CD1c-positive myeloid dendritic cell (primary cell): ENCODE measurements at regions not wholly inside any gene's neighbourhood (a gene's known extent, or its start where the extent isn't known, plus 50 kb on each side); places are given as distances from the start of the nearest gene placed in this dataset.
A peak's percentile ranks its signal among the peaks of the same experiment; 100 is the strongest.

ENCODE experiments used
- DNase-seq: peaks from one replicate; pipeline ENCODE4 v3.0.0-alpha.2; 2016; ENCODE audit errors: extremely low spot score

DNA sequence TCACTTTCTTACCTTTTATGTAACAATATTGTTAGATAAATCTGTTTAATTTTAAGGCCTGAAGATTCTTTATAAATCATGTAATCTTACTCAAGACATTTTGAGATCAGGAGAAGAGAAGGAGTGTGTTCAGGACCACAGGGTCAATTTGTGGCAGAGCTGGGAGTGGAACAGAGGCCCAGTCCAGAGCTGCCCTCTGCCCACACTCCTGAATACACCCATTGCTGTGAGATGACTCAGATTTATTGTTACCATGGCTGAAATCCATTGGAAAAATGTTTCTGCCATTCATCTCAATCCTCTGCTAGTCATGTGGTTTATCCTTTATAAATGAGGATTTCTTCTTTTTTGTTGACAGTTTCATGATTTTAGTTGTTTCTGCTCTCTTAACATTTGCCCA is 100.5 kb upstream of the STXBP6 start:
- no peak for DNase-seq

DNA sequence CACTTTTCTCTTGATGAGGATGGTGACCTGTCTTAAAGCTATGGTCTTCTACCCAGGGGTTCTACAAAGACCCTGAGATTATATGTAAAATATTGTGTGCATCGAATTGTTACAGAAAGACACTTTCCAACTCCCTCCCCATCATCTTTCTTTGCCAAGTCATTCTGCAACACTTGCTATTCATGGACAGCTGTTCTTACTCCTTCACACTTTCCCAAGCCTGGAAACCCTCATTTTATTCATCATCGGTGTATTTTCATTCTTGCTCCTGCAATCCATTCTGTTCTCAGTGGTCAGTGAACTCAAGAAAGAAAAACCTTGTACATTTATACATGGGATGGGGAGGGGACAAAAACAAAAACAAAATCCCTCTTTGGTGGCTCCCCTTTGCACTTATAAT is 90.5 kb upstream of the STXBP6 start:
- no peak for DNase-seq

DNA sequence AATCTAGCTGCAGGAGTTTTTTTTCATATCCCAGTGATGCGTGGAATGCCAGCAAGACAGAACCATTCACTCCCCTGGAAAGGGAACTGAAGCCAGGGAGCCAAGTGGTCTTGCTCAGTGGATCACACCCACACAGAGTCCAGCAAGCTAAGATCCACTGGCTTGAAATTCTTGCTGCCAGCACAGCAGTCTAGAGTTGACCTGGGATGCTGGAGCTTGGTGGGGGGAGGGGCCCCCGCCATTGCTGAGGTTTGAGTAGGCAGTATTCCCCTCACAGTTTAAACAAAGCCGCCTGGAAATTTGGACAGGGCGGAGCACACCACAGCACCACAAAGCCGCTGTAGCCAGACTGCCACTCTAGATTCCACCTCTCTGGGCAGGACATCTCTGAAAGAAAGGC is 86.9 kb upstream of the STXBP6 start:
- no peak for DNase-seq

DNA sequence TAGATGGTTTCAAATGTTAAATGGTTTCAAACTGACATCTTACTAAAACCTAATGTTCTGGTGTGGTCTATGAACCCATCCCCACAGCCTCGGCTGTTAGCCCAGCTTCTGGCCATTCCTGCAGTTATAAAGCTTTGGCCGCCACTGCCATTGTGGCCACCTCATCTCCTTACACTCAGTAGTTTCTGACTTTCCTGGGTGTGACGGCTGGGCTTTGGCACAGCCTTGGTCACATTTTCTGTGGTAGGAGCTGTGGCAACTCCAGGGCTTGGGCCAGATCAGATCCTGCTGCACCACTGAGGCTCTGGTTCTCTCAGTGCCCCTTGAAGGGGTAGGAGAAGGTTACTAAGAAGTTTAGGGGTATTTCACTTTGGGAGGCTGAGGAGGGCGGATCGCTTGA is 84.2 kb upstream of the STXBP6 start:
- no peak for DNase-seq

DNA sequence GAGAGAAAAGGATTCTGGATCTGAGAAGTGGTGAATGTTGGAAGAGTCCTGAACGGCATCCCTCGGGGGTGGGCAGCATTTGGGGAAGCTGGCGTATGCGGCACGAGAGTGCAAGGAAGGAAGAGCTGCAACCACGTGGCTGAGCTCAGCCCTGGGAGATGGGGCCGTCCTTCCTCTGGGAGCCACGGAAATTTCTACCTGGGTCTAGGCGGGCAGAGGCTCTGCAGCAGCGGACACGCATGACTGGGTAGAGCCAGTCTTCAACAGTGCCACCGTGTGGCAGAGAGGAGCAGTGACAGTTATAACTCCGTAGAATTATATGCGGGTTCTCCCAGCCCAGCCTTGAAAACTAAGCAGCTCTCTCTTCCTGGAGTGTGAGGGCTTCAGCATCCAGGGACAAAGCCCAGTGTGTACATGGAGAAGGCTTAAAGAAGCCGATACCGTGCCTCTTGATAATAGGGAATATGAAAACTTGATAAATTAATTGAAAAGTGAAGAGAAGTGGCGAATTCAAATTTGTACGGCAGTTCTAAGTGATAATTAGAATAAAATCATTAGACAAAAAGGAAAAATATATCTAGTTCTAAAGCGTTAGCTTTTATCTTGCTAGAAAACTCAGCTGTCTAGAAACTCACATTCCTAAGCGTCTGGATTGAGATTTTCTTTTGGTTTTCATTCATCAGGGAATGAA is 82.9 kb upstream of the STXBP6 start:
- peak; percentile 57 for DNase-seq

DNA sequence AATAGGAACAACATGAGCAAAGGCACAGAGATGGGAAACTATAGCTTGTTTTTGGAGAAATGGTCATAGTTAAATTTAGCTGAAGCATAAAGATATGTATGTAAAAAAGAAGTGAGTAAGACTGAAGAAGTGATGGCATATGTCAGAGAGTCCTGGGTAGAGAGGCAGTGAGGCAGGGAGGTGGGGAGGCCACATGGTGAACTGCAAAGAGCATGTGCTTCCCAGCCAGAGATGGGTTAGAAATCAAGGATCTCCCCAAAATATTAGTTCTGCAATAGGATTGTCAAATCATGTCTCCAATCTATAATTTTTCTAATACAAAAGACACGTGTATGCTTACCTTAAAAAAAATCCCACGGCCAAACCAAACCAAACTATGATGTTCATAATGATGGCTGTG is 82.1 kb upstream of the STXBP6 start:
- DNase-seq, result no peak

DNA sequence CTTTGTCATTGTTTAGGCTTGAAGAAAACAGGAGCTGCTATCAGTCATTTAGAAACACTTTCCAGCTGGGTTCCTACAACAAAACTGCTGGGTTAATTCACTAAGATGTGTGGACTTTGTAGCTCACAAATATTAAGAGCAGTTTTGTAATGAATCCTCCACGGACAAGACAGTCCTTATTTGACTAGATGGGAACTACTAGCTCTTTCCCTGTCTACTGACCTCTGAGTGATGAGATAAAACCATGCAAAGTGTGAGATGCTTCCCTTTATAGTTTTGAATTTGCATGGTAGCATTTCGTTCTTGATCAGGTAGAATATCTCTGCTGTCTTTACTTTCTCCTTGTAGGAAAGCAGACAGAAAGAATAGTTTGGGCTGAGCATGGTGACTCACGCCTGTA is 72.9 kb upstream of the STXBP6 start:
- DNase-seq, result no peak

DNA sequence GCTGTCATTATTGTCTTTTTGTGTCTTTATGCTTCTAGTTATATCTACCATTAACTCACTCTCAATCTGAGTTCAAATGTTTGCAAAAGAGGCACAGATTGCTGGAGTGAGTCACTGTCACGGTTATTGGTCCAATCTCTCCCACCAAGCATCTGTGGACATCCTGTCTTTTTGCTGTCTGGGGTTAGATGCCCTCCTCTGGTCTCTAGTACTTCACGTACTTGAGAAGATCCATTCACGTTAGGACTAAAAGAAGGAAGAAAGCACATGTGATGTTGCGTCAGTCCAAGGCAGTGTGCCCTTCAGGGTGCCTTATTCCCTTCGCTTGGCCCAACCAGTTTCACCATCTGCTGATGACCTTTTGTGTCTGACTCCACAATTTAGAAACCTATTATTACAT is 72.3 kb upstream of the STXBP6 start:
- no peak for DNase-seq

DNA sequence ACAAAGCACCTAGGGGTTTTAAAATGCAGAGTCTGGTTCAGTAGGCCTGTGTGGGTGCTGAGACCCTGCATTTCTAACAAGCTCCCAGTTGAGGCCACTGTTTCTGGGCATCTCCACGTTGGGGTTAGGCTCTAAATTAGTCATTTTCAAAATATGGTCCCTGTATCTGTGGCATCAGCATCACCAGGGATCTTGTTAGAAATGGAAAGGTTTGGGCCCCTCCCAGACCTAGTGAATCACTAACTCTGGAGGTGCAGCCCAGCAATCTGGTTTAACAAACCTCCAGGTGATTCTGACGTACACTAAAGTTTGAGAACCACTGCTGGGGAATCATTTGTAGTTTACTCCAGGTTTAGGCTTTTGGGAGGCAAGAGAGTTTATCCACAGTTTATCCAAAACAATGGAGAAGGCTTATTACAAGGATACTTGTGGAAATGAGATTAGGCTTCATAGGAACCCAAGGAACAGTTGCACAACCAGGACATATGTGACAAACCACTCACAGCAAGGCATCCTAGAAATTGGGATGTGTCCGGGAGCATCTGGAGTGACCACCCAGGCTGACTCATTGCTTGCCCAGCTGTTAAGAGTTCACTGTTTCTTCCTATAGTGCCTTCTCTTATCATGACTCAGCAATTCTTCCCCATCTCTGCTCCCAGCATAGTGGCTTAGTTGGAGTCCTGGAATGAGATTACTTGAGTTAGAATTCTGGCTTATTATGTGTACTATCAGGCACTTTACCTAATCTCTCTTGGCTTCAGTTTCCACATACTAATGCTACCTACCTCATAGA is 71.6 kb upstream of the STXBP6 start:
- no peak for DNase-seq

DNA sequence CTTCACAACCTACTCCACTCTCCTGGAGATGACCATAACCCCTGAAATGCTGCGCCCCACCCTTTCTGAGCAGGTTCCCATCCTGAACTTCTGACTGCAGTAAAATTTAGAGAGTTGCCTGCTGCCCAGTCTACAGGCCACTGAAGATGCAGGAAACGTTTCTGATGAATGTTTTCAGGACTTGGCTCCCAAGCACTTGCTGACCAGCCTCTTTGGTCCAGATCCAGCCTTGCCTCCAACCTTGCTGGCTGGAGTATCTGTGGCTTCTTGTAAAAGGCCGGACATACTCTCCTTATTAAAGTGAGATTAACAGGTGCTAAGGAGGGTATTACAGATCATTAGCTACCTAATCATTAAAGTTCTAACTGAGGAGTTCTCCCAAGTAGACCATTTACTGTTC is 70.3 kb upstream of the STXBP6 start:
- no peak for DNase-seq

DNA sequence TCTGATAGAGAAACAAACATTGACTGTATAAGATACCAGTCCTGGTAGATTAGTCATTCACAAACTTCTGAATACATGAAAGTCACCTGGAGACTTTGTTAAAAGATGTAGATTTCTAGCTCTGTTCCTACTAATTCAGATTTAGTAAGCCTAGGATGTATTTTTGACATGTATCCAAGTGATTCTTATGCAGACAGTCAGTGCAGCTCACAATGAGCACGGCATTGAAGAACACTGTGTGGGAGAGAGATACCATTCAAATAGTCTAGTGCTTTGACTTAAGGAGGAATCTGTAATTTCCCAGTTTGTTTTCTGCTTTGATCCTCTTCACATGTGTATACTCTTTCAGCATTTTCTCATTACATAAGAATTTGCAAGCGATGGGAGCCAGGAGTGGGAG is 68.7 kb upstream of the STXBP6 start:
- DNase-seq, result no peak

DNA sequence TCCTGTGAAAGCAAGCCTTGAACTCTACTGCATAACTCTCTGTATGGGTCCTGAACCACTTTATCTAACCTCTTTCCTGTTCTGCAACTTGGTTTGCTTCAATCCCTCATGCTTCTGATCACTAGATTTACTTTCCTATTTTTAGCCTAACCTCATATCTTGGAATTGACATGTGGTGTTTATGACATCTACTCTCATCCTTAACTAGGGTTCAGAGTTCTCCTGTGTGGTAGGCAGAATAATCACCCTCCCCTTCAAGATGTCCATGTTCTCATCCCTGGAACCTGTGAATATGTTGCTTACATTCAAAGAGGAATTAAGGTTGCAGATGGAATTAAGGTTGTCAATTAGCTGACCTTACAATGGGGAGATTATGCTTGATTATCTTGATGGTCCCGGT is 67.4 kb upstream of the STXBP6 start:
- DNase-seq, result no peak

DNA sequence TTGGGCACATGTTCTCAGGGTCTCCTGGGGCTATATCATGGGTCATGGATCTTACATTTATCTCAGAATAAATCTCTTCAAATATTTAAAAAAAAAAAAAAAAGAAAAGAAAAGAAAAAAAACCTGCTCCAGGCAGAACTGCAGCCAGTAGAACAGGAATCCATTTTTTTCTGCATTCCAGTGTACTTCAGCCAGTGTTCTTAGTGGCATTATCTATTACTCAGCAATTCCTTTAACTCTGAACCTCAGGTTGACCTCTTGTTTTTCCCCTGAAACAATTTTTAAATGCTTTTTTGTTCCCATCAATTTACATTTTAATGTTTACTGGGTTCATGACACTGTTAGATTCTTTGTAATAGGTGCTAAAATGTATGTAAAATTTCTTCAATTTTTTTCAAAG is 66.7 kb upstream of the STXBP6 start:
- no peak for DNase-seq

DNA sequence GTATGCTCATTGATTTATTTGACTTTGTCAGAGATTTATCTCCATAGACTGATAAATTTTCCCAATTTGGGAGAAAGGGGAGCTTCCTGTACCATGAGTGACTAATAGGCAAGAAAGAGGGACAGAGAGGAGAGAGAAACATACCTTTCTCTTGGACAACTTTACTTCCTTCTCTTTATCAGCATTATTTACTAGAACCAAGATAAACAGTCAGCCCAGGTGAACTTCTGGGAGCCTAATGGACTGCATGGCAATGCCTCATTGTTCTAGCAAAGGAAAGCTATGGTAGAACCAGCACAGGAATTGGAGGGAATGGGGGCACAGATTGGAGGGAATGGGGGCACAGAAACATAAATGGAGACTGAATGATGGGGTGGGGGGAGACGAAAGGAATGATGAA is 63.4 kb upstream of the STXBP6 start:
- no peak for DNase-seq

DNA sequence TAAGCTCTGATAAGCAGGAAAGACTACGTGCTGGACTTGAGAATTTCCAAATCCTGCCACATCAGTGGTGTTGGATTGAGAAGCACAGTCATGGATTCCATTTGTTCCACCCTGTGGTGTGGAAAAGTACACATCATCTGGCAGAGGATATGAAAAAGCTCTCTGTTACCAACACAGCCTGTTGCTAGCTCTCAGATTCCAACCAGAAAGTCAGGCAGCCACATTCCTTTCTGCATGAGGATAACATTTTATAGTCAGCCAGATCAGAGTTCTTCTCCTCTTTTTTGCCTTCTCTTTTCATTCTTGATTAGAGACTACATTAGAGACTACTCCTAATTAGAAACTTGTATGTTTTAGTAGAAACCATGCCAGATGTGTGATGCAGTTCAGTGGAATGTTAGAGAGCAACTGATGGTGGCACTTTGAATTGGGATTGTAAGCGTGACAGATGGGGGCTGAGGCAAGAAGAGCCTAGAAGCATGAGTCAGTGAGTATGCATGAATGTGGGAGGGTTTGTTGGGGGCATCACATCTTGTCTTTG is 61.2 kb upstream of the STXBP6 start:
- no peak for DNase-seq

DNA sequence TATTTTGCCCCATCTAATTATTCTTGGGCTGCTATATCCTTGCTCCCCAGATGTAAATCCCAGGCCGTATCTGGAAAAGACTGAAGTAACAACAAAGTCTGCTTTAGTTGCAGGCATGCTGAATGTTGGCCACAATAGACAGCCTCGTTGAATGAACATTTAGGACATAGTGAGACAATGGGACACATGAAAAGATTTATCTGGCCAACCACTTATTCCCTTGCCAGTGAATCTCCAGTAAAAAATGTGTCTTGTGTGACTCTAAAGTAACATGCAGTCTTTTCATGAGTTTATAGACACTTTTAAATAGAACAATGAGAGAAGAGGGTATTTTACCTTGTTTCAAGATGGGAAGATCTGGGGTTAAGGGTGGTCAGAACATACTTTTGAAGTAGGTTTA is 60.2 kb upstream of the STXBP6 start:
- no peak for DNase-seq

DNA sequence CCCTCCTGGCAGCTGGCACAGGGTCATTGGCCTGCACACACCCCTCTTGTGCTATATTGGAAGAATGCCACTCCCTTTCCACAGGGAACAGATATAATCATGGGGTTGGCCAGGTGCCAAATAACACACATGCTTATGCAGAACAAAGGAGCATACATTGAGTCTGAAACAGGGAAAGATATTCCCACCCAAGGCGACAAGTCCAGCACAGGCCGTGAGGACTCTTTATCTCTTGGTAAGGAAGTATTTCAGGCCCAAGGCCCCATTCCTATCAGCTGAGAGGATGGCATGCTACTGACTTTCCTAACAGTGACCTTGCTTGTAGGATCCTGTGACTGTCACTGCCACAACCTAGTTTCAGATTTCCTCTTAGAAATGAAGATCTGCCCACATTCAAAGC is 59.0 kb upstream of the STXBP6 start:
- DNase-seq, result no peak

DNA sequence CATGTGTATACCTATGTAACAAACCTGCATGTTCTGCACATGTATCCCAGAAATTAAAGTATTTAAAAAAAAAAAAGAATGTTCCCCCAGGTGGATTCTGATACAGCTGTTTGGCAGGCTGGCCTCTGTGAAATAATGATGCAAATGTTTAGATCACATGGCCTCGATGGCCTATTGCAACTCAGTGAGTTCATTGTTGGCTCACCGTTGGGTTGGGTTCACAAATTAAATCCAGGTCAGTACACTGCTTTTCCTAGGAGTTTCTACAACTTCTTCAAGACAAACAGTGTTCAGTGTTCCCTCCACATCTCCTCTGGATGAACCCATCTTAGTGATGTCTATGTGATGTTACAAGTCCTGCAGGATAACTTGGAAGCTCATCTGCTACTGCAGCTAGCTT is 58.3 kb upstream of the STXBP6 start:
- DNase-seq, result no peak

DNA sequence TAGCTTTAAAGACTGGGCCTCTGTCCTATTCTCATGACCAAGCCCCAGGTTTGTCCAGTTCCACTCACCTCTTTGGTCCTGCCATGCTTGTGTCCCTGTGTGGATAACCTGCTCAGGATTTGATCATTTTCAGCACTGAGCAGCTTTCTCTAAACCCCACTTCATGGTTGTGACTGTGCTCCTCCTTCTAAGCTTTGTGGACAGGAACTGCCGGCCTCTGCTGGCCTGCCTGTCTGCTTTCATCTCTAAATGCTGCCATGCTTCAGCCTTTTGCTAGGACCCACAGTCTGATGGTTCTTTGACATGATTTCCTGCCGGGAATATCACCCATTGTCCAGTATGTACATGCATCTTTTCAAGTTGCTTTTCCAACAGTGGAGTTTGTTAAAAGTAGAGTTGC is 53.9 kb upstream of the STXBP6 start:
- DNase-seq, result no peak

DNA sequence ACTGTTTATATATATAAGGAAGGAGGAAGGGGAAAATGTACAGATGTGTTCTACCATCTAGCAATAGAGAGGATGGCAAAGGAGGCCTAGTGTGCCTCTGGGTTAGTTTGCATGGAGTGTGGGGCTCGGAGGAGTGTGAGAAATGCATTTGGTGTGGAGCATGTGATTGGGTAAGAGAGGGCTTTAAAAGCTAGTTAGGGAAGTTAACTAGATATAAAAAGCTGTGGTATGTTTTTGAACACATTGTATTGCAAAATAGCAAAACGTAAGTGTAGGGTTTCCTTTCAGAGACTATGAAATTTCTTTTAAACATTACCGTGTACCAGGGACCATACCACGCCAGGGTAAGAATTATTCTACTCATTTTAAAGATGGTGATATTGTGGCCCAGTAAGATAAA is 53.3 kb upstream of the STXBP6 start:
- no peak for DNase-seq

DNA sequence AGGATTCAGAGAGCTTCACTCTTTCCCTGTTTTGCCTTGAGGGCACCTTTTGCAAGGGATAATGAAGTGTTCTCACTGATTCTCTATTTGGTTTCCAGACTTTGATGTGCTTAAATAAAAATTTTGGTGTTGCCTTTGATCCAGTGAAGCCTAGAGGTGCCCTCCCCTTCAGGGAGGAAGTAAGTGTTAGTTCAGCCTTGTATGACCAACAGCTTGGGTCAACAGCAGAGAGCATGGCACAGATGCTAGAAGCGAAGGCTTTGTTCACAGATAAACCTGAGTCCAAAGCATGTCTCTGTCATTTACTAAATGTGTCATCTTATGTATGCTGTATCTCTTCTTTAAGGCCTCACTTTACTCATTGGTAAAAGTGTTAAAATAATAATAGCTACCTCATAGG is 52.8 kb upstream of the STXBP6 start:
- DNase-seq, result no peak

DNA sequence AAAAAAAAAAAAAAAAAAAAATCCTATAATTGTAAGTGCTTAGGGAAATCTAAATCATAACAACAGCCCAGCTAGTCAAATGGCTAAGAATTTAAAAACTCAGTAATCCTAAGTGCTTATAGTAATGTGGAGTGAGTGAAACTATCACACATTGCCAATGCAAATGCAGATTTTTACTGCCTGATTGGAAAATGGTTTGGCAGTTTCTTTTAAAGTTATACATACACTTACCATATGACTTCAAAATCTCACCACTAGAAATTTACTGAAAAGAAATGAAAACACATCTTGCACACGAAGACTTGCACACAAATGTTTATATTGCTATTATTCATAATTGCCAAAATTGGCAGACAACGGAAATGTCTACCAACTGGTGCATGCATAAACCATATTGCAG is 51.3 kb upstream of the STXBP6 start:
- DNase-seq, result no peak
